KMS-11 (cell line): ENCODE measurements at regions not wholly inside any gene's neighbourhood (a gene's known extent, or its start where the extent isn't known, plus 50 kb on each side); places are given as distances from the start of the nearest gene placed in this dataset.

Experiments
- H2AFZ ChIP-seq: fragments of 200-600 bp; sonication (generic); 2 replicates; pipeline ENCODE4 v1.6.1; 2016; ENCODE audit warnings: antibody characterized with exemption, mixed run types, low read depth
- H3K27ac ChIP-seq: fragments of 200-600 bp; sonication (generic); 2 replicates; pipeline ENCODE4 v1.6.1; 2016; ENCODE audit warnings: mild to moderate bottlenecking, mixed run types
- H3K27me3 ChIP-seq: fragments of 200-600 bp; sonication (generic); 2 replicates; pipeline ENCODE4 v1.6.1; 2017; ENCODE audit warnings: mild to moderate bottlenecking, low read depth, mixed run types, moderate library complexity; ENCODE audit not compliant: insufficient read depth
- H3K36me3 ChIP-seq: fragments of 200-600 bp; sonication (generic); 2 replicates; pipeline ENCODE4 v1.6.1; 2017; ENCODE audit warnings: mild to moderate bottlenecking, mixed run types; ENCODE audit not compliant: insufficient read depth
- H3K4me1 ChIP-seq: fragments of 200-600 bp; sonication (generic); 2 replicates; pipeline ENCODE4 v1.6.1; 2016; ENCODE audit warnings: mild to moderate bottlenecking, low read depth, mixed run types; ENCODE audit not compliant: poor library complexity, severe bottlenecking
- H3K4me2 ChIP-seq: fragments of 200-600 bp; sonication (generic); 2 replicates; pipeline ENCODE4 v1.7.0; 2016; ENCODE audit warnings: mild to moderate bottlenecking, mixed run types
- H3K4me3 ChIP-seq: fragments of 200-600 bp; sonication (generic); IDR thresholded peaks from 2 replicates; pipeline ENCODE4 v1.6.1; 2017; ENCODE audit warnings: low read depth, low read length, mixed read lengths; ENCODE audit not compliant: insufficient read depth
- H3K79me2 ChIP-seq: fragments of 200-600 bp; sonication (generic); 2 replicates; pipeline ENCODE4 v1.6.1; 2016; ENCODE audit warnings: low read depth, mixed run types; ENCODE audit not compliant: insufficient read depth
- H3K9ac ChIP-seq: fragments of 200-600 bp; sonication (generic); 2 replicates; pipeline ENCODE4 v1.6.1; 2016; ENCODE audit warnings: mild to moderate bottlenecking, mixed run types
- H4K20me1 ChIP-seq: fragments of 200-600 bp; sonication (generic); 2 replicates; pipeline ENCODE4 v1.6.1; 2016; ENCODE audit warnings: mild to moderate bottlenecking, mixed run types; ENCODE audit not compliant: insufficient read depth
- CTCF ChIP-seq: fragments of 200-600 bp; sonication (generic); conservative IDR thresholded peaks from 2 replicates; pipeline ENCODE4 v1.6.1; 2017; ENCODE audit warnings: low read depth, mild to moderate bottlenecking, antibody characterized with exemption, low read length, moderate library complexity, mixed read lengths

GRCh38 chr9:90105773-90106172, 501.0 kb downstream of the GADD45G start:
- H3K79me2 ChIP-seq, result no peaks in the 10 kb centered on the region
- no peak overlapping the region for H3K27ac ChIP-seq
- H3K4me1 ChIP-seq, result peaks cover 18% of the 10 kb centered on the region
- H4K20me1 ChIP-seq, result no peaks in the 10 kb centered on the region
- H3K9ac ChIP-seq, result no peak overlapping the region
- no peak overlapping the region for H3K4me2 ChIP-seq
- no peak for TF ChIP-seq CTCF
- no peaks in the 10 kb centered on the region for H3K36me3 ChIP-seq
- no peaks in the 10 kb centered on the region for H3K27me3 ChIP-seq
- H2AFZ ChIP-seq, result no peak overlapping the region
- H3K4me3 ChIP-seq, result no peak overlapping the region

- H3K27me3 ChIP-seq, result no peaks in the 10 kb centered on the region
- no peaks in the 10 kb centered on the region for H4K20me1 ChIP-seq
- H3K27ac ChIP-seq, result no peak overlapping the region
- TF ChIP-seq CTCF, result no peak
- H3K4me3 ChIP-seq, result no peak overlapping the region
- H3K9ac ChIP-seq, result no peak overlapping the region
- H3K4me1 ChIP-seq, result peaks cover 11% of the 10 kb centered on the region
- H3K4me2 ChIP-seq, result no peak overlapping the region
- H3K36me3 ChIP-seq, result no peaks in the 10 kb centered on the region
- no peak overlapping the region for H2AFZ ChIP-seq
- no peaks in the 10 kb centered on the region for H3K79me2 ChIP-seq
These were observed 502.4 kb downstream of the GADD45G start for GRCh38 chr9:90107040-90107725.

GRCh38 chr9:90107726-90108655, 503.2 kb downstream of the GADD45G start:
- H3K27ac ChIP-seq, result no peak overlapping the region
- H3K27me3 ChIP-seq, result no peaks in the 10 kb centered on the region
- no peak overlapping the region for H3K4me3 ChIP-seq
- no peak overlapping the region for H2AFZ ChIP-seq
- no peaks in the 10 kb centered on the region for H4K20me1 ChIP-seq
- H3K4me2 ChIP-seq, result no peak overlapping the region
- no peaks in the 10 kb centered on the region for H3K79me2 ChIP-seq
- no peak overlapping the region for H3K9ac ChIP-seq
- no peaks in the 10 kb centered on the region for H3K36me3 ChIP-seq
- peaks cover 8% of the 10 kb centered on the region for H3K4me1 ChIP-seq
- TF ChIP-seq CTCF, result no peak

- Histone ChIP-seq H3K79me2 (no peaks in the 10 kb centered on the region), H3K27ac (no peak overlapping the region), H2AFZ (no peak overlapping the region), H4K20me1 (no peaks in the 10 kb centered on the region), H3K4me1 (no peaks in the 10 kb centered on the region), H3K4me2 (no peak overlapping the region), H3K27me3 (no peaks in the 10 kb centered on the region), H3K9ac (no peak overlapping the region), H3K36me3 (no peaks in the 10 kb centered on the region), H3K4me3 (no peak overlapping the region)
- no peak for TF ChIP-seq CTCF
These were observed 508.0 kb downstream of the GADD45G start for GRCh38 chr9:90112788-90113187.
